ENCODE measurements at regions not wholly inside any gene's neighbourhood (a gene's known extent, or its start where the extent isn't known, plus 50 kb on each side); places are given as distances from the start of the nearest gene placed in this dataset.

DNA sequence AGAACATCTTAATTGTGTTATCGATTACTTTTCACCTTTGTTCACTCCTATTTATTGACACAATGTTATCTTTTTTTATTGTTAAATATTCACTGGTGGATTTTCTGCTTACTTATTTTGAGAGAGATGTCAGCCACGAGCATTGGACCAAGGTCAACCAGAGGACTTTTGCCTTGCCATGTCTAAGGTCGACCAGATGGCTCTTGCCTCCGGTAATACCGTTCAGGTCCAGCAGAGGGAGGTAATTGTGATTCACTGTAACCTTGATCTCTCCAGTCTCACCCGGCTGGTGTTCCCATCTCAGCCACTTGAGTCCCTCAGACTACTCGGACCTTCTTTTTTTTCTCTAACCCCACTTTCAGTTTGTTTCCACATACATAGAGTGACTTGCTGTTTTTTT, 1438.1 kb downstream of the UQCRFS1 start:
- Histone ChIP-seq H3K4me1 (peaks cover 0 to 2% (median 0%) of the 10 kb centered on the region in 6 donors), H3K36me3 (peaks cover 0 to 57% (median 3%) of the 10 kb centered on the region in 6 donors), H3K27ac (no peak overlapping the region), H3K9me3 (peaks cover 2 to 78% (median 68%) of the 10 kb centered on the region in 8 donors), H3K27me3 (replicated peaks in 1 of 7) (no peaks in the 10 kb centered on the region), H3K4me3 (no peak overlapping the region)
- intact Hi-C loops (cut with DNase I; ENCODE audit: low total_unique reads) = no loop called here
- 87 to 93% (median 90%) methylated on average over 7 of the region's 7 CpGs for WGBS, 5 donors
- DNase-seq = no peak
- TF ChIP-seq POLR2A (IDR thresholded peaks at IDR 0.05) = no peak
- TF ChIP-seq, protein P1, sequence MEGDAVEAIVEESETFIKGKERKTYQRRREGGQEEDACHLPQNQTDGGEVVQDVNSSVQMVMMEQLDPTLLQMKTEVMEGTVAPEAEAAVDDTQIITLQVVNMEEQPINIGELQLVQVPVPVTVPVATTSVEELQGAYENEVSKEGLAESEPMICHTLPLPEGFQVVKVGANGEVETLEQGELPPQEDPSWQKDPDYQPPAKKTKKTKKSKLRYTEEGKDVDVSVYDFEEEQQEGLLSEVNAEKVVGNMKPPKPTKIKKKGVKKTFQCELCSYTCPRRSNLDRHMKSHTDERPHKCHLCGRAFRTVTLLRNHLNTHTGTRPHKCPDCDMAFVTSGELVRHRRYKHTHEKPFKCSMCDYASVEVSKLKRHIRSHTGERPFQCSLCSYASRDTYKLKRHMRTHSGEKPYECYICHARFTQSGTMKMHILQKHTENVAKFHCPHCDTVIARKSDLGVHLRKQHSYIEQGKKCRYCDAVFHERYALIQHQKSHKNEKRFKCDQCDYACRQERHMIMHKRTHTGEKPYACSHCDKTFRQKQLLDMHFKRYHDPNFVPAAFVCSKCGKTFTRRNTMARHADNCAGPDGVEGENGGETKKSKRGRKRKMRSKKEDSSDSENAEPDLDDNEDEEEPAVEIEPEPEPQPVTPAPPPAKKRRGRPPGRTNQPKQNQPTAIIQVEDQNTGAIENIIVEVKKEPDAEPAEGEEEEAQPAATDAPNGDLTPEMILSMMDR (IDR thresholded peaks at IDR 0.05 in 8 of 11, conservative IDR thresholded peaks at IDR 0.05 in 3 of 11) = peak in 4 of 11 experiments; percentile 14 to 32 (median 29)

DNA sequence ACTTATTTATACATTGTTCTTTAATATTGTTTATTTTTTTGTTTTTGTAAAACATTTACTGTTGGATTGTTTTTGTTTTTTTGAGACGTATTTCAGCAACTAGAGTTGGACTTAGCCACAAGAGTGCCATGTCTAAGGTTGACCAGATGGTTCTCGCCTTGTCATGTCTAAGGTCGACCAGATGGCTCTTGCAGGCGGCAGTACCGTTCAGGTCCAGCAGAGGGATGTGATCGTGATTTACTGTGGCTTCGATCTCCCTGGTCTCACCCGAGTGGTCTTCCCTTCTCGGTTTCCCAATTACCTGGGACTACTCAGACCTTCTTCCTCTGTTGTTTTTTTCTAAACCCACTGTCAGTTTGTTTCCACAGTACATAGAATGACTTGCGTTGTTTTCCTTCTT, 1438.6 kb downstream of the UQCRFS1 start:
- no peak for DNase-seq
- Histone ChIP-seq H3K4me1 (no peaks in the 10 kb centered on the region), H3K36me3 (peaks cover 0 to 57% (median 3%) of the 10 kb centered on the region in 6 donors), H3K27me3 (replicated peaks in 1 of 7) (no peaks in the 10 kb centered on the region), H3K27ac (no peak overlapping the region), H3K4me3 (no peak overlapping the region), H3K9me3 (peaks cover 2 to 83% (median 73%) of the 10 kb centered on the region in 8 donors)
- intact Hi-C loops (cut with DNase I; ENCODE audit: low total_unique reads) = no loop called here
- TF ChIP-seq, protein P1 (IDR thresholded peaks at IDR 0.05 in 8 of 11, conservative IDR thresholded peaks at IDR 0.05 in 3 of 11) = no peak
- TF ChIP-seq POLR2A (IDR thresholded peaks at IDR 0.05) (no peak), POLR2AphosphoS5 (IDR thresholded peaks at IDR 0.05) (no peak)
- 94 to 97% (median 96%) methylated on average over 10 of the region's 10 CpGs for WGBS, 5 donors

DNA sequence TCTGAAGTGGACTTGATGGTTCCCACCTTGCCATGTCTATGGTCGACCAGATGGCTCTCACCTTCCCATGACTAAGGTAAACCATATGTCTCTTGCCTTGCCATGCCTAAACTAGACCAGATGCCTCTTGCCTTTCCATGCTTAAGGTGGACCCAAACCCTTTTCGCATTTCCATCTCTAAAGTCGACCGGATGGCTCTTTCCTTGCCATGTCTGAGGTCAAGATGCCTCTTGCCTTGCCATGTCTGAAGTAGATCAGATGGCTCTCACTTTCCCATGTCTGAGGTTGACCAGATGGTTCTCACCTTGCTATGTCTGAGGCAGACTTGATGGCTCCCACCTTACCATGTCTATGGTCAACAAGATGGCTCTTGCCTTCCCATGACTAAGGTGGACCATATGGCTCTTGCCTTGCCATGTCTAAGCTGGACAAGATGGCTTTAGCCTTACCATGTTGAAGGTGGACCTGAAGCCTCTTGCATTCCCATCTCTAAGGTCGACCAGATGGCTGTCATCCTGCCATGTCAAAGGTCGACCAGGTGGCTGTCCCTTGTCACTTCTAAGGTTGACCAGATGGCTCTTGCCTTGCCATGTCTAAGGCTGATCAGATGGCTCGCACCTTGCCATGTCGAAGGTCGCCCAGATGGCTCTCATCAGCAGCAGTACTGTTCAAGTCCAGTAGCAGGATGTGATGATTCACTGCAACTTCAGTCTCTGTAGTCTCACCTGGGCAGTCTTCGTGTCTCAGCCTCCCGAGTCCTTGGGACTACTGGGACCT, 1439.4 kb downstream of the UQCRFS1 start:
- Histone ChIP-seq H3K27ac (no peak overlapping the region), H3K9me3 (peaks cover 2 to 91% (median 81%) of the 10 kb centered on the region in 8 donors), H3K36me3 (peaks cover 0 to 55% (median 3%) of the 10 kb centered on the region in 6 donors), H3K4me3 (no peak overlapping the region), H3K4me1 (no peaks in the 10 kb centered on the region), H3K27me3 (replicated peaks in 1 of 7) (no peaks in the 10 kb centered on the region)
- intact Hi-C loops (cut with DNase I; ENCODE audit: low total_unique reads) = no loop called here
- no peak for TF ChIP-seq POLR2A (IDR thresholded peaks at IDR 0.05)
- 74 to 88% (median 80%) methylated on average over 11 of the region's 11 CpGs for WGBS, 5 donors
- DNase-seq = no peak

DNA sequence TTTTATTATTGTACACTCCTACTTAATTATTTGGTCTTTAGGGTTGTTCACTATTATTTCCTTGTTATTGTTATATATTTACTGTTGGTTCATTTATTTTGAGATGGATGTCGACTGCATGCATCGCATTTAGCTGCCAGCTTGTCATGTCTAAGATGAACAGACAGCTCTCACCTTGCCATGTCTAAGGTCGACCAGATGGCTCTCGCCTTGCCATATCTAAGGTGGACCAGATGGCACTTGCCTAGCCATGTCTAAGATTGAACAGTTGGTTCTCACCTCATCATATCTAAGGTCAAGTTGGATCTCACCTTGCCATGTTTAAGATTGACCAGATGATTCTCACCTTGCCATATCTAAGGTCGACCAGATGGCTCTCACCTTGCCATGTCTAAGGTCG, 1440.9 kb downstream of the UQCRFS1 start:
- H3K27ac ChIP-seq = no peak overlapping the region
- no peak for TF ChIP-seq POLR2A (IDR thresholded peaks at IDR 0.05)
- no peak for TF ChIP-seq POLR2AphosphoS5 (IDR thresholded peaks at IDR 0.05)
- TF ChIP-seq, protein P1 (IDR thresholded peaks at IDR 0.05 in 8 of 11, conservative IDR thresholded peaks at IDR 0.05 in 3 of 11) = no peak
- H3K4me1 ChIP-seq = no peaks in the 10 kb centered on the region
- intact Hi-C loops (cut with DNase I; ENCODE audit: low total_unique reads) = no loop called here
- H3K27me3 ChIP-seq (replicated peaks in 1 of 7) = no peaks in the 10 kb centered on the region
- H3K9me3 ChIP-seq = peaks cover 2 to 100% (median 90%) of the 10 kb centered on the region in 8 donors
- DNase-seq = no peak
- 92 to 98% (median 98%) methylated on average over 6 of the region's 6 CpGs for WGBS, 5 donors
- H3K36me3 ChIP-seq = peaks cover 0 to 42% (median 3%) of the 10 kb centered on the region in 6 donors
- H3K4me3 ChIP-seq = no peak overlapping the region

Measured in spleen (tissue), 11 donors.